GM12878 (cell line): ENCODE measurements at regions not wholly inside any gene's neighbourhood (a gene's known extent, or its start where the extent isn't known, plus 50 kb on each side); places are given as distances from the start of the nearest gene placed in this dataset.

Experiments used
- CEBPB ChIP-seq, 2 experiments: fragments of 150-350 bp in 1 of 2; IDR thresholded peaks; 2 replicates each; pipeline ENCODE4 v1.6.1; 2012 to 2014; ENCODE audit warnings: low read depth in 2 of 2, low read length in 2 of 2, borderline replicate concordance in 1 of 2, inconsistent platforms in 1 of 2
- CTCF ChIP-seq, 3 experiments: IDR thresholded peaks in 2 of 3; conservative IDR thresholded peaks in 1 of 3; 2 replicates each; pipeline ENCODE4 v1.5.1; 2011; ENCODE audit warnings: low read depth in 3 of 3, low read length in 3 of 3, mild to moderate bottlenecking in 3 of 3, control low read depth in 2 of 3, moderate library complexity in 2 of 3, inconsistent platforms in 1 of 3, mixed read lengths in 1 of 3; ENCODE audit not compliant: control insufficient read depth in 2 of 3, insufficient read depth in 1 of 3; ENCODE audit errors: extremely low read depth in 1 of 3

DNA sequence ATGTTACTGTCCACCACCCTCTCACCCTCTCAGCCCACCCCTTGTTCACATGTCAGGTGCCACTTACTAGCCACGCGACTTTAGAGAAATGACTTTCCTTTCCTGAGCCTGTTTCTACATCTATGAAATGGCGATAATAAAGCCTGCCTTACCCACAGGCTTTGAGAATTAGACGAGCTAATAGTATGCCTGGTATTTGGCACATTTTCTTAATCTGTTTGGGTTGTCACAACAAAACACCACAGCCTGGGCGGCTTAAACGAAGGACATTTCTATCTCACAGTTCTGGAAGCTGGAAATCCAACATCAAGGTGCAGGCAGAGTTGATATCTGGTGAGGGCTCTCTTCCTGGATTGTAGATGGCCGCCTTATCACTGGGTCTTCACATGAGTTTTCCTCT, 273.9 kb upstream of the FMN2 start:
- TF ChIP-seq CTCF (IDR thresholded peaks at IDR 0.05 in 2 of 3, conservative IDR thresholded peaks at IDR 0.05 in 1 of 3; ENCODE audit: control insufficient read depth in 2 of 3, extremely low read depth in 1 of 3, insufficient read depth in 1 of 3, low read depth in 3 of 3, low read length in 3 of 3) = no peak
- TF ChIP-seq CEBPB (IDR thresholded peaks at IDR 0.05; ENCODE audit: borderline replicate concordance in 1 of 2, low read depth in 2 of 2, low read length in 2 of 2) = no peak
